HCT116 (cell line): ENCODE measurements at regions not wholly inside any gene's neighbourhood (a gene's known extent, or its start where the extent isn't known, plus 50 kb on each side); places are given as distances from the start of the nearest gene placed in this dataset.

Experiments
- ATAC-seq: fragments of 200-7000 bp; cut with Tn5 transposase; 2 replicates; pipeline ENCODE4 v1.9.1; 2020; ENCODE audit warnings: mild to moderate bottlenecking, moderate library complexity
- BruUV-seq: library from RNA; stranded (reverse); fragments of 400-500 nt; replicated peaks from 2 replicates; lab custom pipeline; 2021; lab: Mats Ljungman, UMichigan
- CTCF ChIA-PET: fragments of 300-600 bp; sonication (Branson Sonifier 250); formaldehyde crosslinking; loops from one replicate; lab custom pipeline; 2021; ENCODE audit warnings: antibody characterized with exemption; lab: Charles Lee
- POLR2A ChIA-PET: fragments of 300-600, 350-600 bp; sonication (Branson Sonifier 250); formaldehyde crosslinking; loops from one replicate; lab custom pipeline; 2021; ENCODE audit warnings: antibody characterized with exemption; lab: Charles Lee
- RAD21 ChIA-PET, 2 experiments: fragments of 300-600 bp; sonication (Branson Sonifier 250); formaldehyde crosslinking; loops; one replicate each; lab custom pipeline; 2023; ENCODE audit warnings: low total read pairs in 2 of 2; ENCODE audit not compliant: uncharacterized antibody in 2 of 2, unreplicated experiment in 2 of 2, low non-redundant PET in 1 of 2; lab: Charles Lee
- DNase-seq: peaks from one replicate; pipeline ENCODE4 v3.0.0-alpha.2; 2010; ENCODE audit warnings: low read depth, low spot score
- H2AFZ ChIP-seq: fragments of 200-600 bp; shearing (Covaris generic), sonication (generic); 2 replicates; pipeline ENCODE4 v1.6.1; 2017; ENCODE audit warnings: low read depth, mixed run types, mixed read lengths, antibody characterized with exemption, low read length; ENCODE audit not compliant: poor library complexity, severe bottlenecking
- H3K27ac ChIP-seq: 2 replicates; pipeline ENCODE4 v1.5.1; 2012; ENCODE audit warnings: low read depth, low read length
- H3K27me3 ChIP-seq: fragments of 200-600 bp; sonication (generic); 2 replicates; pipeline ENCODE4 v1.6.1; 2016; ENCODE audit warnings: mixed run types, low read length, mixed read lengths; ENCODE audit not compliant: insufficient read depth
- H3K36me3 ChIP-seq, 2 experiments: fragments of 200-500 bp in 1 of 2; fragments of 200-600 bp in 1 of 2; sonication (Bioruptor generic) in 1 of 2; sonication (generic) in 1 of 2; 2 replicates each; pipeline versions ENCODE4 v1.5.1 to v1.6.1; 2014 to 2016; ENCODE audit warnings: low read length in 2 of 2, inconsistent platforms in 1 of 2, mixed read lengths in 1 of 2, mixed run types in 1 of 2; ENCODE audit not compliant: insufficient read depth in 2 of 2, control insufficient read depth in 1 of 2
- H3K4me1 ChIP-seq, 2 experiments: fragments of 200-600 bp in 1 of 2; sonication (generic) in 1 of 2; 2 replicates each; pipeline versions ENCODE4 v1.5.1 to v1.6.1; 2012 to 2017; ENCODE audit warnings: low read length in 2 of 2, inconsistent platforms in 1 of 2, mild to moderate bottlenecking in 1 of 2, mixed read lengths in 1 of 2, mixed run types in 1 of 2, moderate library complexity in 1 of 2; ENCODE audit not compliant: insufficient read depth in 2 of 2, control insufficient read depth in 1 of 2
- H3K4me2 ChIP-seq: fragments of 200-600 bp; sonication (generic); 2 replicates; pipeline ENCODE4 v1.6.1; 2017; ENCODE audit warnings: mixed run types, low read length, mixed read lengths
- H3K4me3 ChIP-seq, 2 experiments: fragments of 200-600 bp in 1 of 2; sonication (generic) in 1 of 2; replicated peaks in 1 of 2; 2 replicates each; pipeline ENCODE4 v1.5.1; 2011 to 2016; ENCODE audit warnings: low read length in 2 of 2, control low read depth in 1 of 2, low read depth in 1 of 2, mild to moderate bottlenecking in 1 of 2, mixed read lengths in 1 of 2, mixed run types in 1 of 2
- H3K79me2 ChIP-seq: fragments of 200-600 bp; sonication (generic); 2 replicates; pipeline ENCODE4 v1.6.1; 2017; ENCODE audit warnings: mild to moderate bottlenecking, mixed run types, low read length, moderate library complexity, mixed read lengths; ENCODE audit not compliant: insufficient read depth
- H3K9ac ChIP-seq: fragments of 200-600 bp; sonication (generic); 2 replicates; pipeline ENCODE4 v1.6.1; 2016; ENCODE audit warnings: low read length, mixed read lengths
- H3K9me2 ChIP-seq: fragments of 200-600 bp; sonication (generic), shearing (Covaris generic); 2 replicates; pipeline ENCODE4 v1.6.1; 2017; ENCODE audit warnings: mixed run types, mild to moderate bottlenecking, moderate library complexity; ENCODE audit not compliant: insufficient read depth
- H3K9me3 ChIP-seq, 2 experiments: fragments of 200-500 bp in 1 of 2; fragments of 200-600 bp in 1 of 2; sonication (Bioruptor generic) in 1 of 2; sonication (generic) in 1 of 2; 2 replicates each; pipeline ENCODE4 v1.6.1; 2014 to 2017; ENCODE audit warnings: low read length in 2 of 2, mixed read lengths in 2 of 2, inconsistent platforms in 1 of 2, low read depth in 1 of 2, mild to moderate bottlenecking in 1 of 2, mixed run types in 1 of 2, moderate library complexity in 1 of 2; ENCODE audit not compliant: control insufficient read depth in 1 of 2, insufficient read depth in 1 of 2
- H4K20me1 ChIP-seq: fragments of 200-600 bp; sonication (generic), shearing (Covaris generic); 2 replicates; pipeline ENCODE4 v1.6.1; 2017; ENCODE audit warnings: mixed run types, mild to moderate bottlenecking, moderate library complexity; ENCODE audit not compliant: insufficient read depth
- CBX3 ChIP-seq: IDR thresholded peaks from 2 replicates; pipeline ENCODE4 v1.6.1; 2012; ENCODE audit warnings: low read depth
- CEBPB ChIP-seq: IDR thresholded peaks from 2 replicates; pipeline ENCODE4 v1.6.1; 2012; ENCODE audit warnings: low read depth
- CTCF ChIP-seq, 3 experiments: fragments of 200-600 bp in 1 of 3; sonication (generic) in 1 of 3; IDR thresholded peaks in 2 of 3; conservative IDR thresholded peaks in 1 of 3; 2 replicates each; pipeline ENCODE4 v1.5.1; 2012 to 2017; ENCODE audit warnings: low read depth in 2 of 3, low read length in 2 of 3, antibody characterized with exemption in 1 of 3, borderline replicate concordance in 1 of 3, control low read depth in 1 of 3, mild to moderate bottlenecking in 1 of 3, mixed read lengths in 1 of 3, mixed run types in 1 of 3, moderate library complexity in 1 of 3; ENCODE audit not compliant: insufficient read depth in 1 of 3
- EGR1 ChIP-seq: IDR thresholded peaks from 2 replicates; pipeline ENCODE4 v1.6.1; 2012; ENCODE audit warnings: low read depth
- ELF1 ChIP-seq: IDR thresholded peaks from 2 replicates; pipeline ENCODE4 v1.6.1; 2012; ENCODE audit warnings: low read depth, borderline replicate concordance
- EZH2 ChIP-seq: fragments of 200-600 bp; sonication (generic); IDR thresholded peaks from 2 replicates; pipeline ENCODE4 v1.6.1; 2017; ENCODE audit warnings: antibody characterized with exemption, mixed run types
- EZH2phosphoT487 ChIP-seq: fragments of 200-600 bp; IDR thresholded peaks from 2 replicates; pipeline ENCODE4 v1.6.1; 2018; ENCODE audit warnings: antibody characterized with exemption, borderline replicate concordance
- FOSL1 ChIP-seq: IDR thresholded peaks from 2 replicates; pipeline ENCODE4 v1.6.1; 2012; ENCODE audit warnings: low read depth
- POLR2AphosphoS5 ChIP-seq: IDR thresholded peaks from 2 replicates; pipeline ENCODE4 v1.6.1; 2011; ENCODE audit warnings: mild to moderate bottlenecking, low read depth, low read length, moderate library complexity
- REST ChIP-seq: IDR thresholded peaks from 2 replicates; pipeline ENCODE4 v1.6.1; 2012; ENCODE audit warnings: low read depth
- SIN3A ChIP-seq: IDR thresholded peaks from 2 replicates; pipeline ENCODE4 v1.6.1; 2012; ENCODE audit warnings: low read depth
- TCF7L2 ChIP-seq: IDR thresholded peaks from 2 replicates; pipeline ENCODE4 v1.7.0; 2011; ENCODE audit warnings: borderline replicate concordance, inconsistent platforms; ENCODE audit not compliant: insufficient read depth, insufficient read length; ENCODE audit errors: extremely low read depth
- ZBTB33 ChIP-seq: IDR thresholded peaks from 2 replicates; pipeline ENCODE4 v1.6.1; 2011; ENCODE audit warnings: mild to moderate bottlenecking, low read length, moderate library complexity; ENCODE audit not compliant: insufficient replicate concordance; ENCODE audit errors: extremely low read depth
- ZFX ChIP-seq: fragments of 450-650 bp; IDR thresholded peaks from 2 replicates; pipeline ENCODE4 v1.6.1; 2017
- ZNF274 ChIP-seq: fragments of 200-500 bp; sonication (Bioruptor generic); IDR thresholded peaks from 2 replicates; pipeline ENCODE4 v1.6.1; 2014; ENCODE audit warnings: mild to moderate bottlenecking, low read depth, low read length, inconsistent platforms
- intact Hi-C: fragments of 100-400 bp; cut with micrococcal nuclease; formaldehyde crosslinking; loops from 2 replicates; pipeline ENCODE4 v1.10.0; 2022

- no peaks in the 10 kb centered on the region for H3K36me3 ChIP-seq
- H3K9me2 ChIP-seq: no peaks in the 10 kb centered on the region
- peaks cover 0 to 2% of the 10 kb centered on the region in 2 experiments; a peak in 1 of 4 replicates for H3K4me1 ChIP-seq
- no peaks in the 10 kb centered on the region for H3K27me3 ChIP-seq
- H3K4me3 ChIP-seq: no peak overlapping the region
- intact Hi-C loops: no loop called here
- ATAC-seq (no peak), DNase-seq (no peak)
- TF ChIP-seq ZFX: no peak
- TF ChIP-seq CBX3: no peak
- no peak for TF ChIP-seq ZBTB33
- TF ChIP-seq EGR1: no peak
- TF ChIP-seq REST: no peak
- TF ChIP-seq EZH2: no peak
- no peak for TF ChIP-seq TCF7L2
- TF ChIP-seq SIN3A: no peak
- TF ChIP-seq FOSL1: no peak
- TF ChIP-seq ELF1: no peak
- no peak for TF ChIP-seq ZNF274
- TF ChIP-seq CTCF (IDR thresholded peaks at IDR 0.05 in 2 of 3, conservative IDR thresholded peaks at IDR 0.05 in 1 of 3; ENCODE audit: borderline replicate concordance in 1 of 3, insufficient read depth in 1 of 3, low read depth in 2 of 3, low read length in 2 of 3): no peak
- TF ChIP-seq POLR2AphosphoS5: no peak
- TF ChIP-seq EZH2phosphoT487: no peak
- TF ChIP-seq CEBPB: no peak
- no peak overlapping the region for H2AFZ ChIP-seq
- no peak overlapping the region for H3K4me2 ChIP-seq
- POLR2A ChIA-PET: no interaction called here
- H4K20me1 ChIP-seq: no peaks in the 10 kb centered on the region; the same call in 1 of the 2 replicates
- no peaks in the 10 kb centered on the region for H3K9me3 ChIP-seq
- no peaks in the 10 kb centered on the region for H3K79me2 ChIP-seq
- H3K27ac ChIP-seq: no peak overlapping the region
- BruUV-seq: no TSS peak
- RAD21 ChIA-PET: no interaction called here
- CTCF ChIA-PET: no interaction called here
- no peak overlapping the region for H3K9ac ChIP-seq
Measured at GRCh38 chr10:58028597-58029366, 238.9 kb downstream of the IPMK start.
